SK-N-SH treated with all-trans-retinoic acid at 6 μM for 48 hours (cell line): ENCODE measurements at regions not wholly inside any gene's neighbourhood (a gene's known extent, or its start where the extent isn't known, plus 50 kb on each side); places are given as distances from the start of the nearest gene placed in this dataset.
A peak's percentile ranks its signal among the peaks of the same experiment; 100 is the strongest.
"Not testable (repeated sequence)": the region's sequence is repeated elsewhere in the genome, so short reads cannot be mapped to it uniquely, and the experiment has no call there.

ENCODE experiments used
- ATAC-seq: fragments of 200-7000 bp; cut with Tn5 transposase; 3 replicates; pipeline ENCODE4 v1.9.1; 2020; ENCODE audit warnings: mild to moderate bottlenecking, moderate library complexity
- BACH2 ChIP-seq: fragments of 250-450 bp; sonication (Bioruptor Pico); IDR thresholded peaks from 2 replicates; pipeline ENCODE4 v1.9.0; 2021; ENCODE audit warnings: mild to moderate bottlenecking, borderline replicate concordance
- ISL1 ChIP-seq: fragments of 250-450 bp; sonication (Bioruptor Pico); IDR thresholded peaks from 2 replicates; pipeline ENCODE4 v2.1.2; 2022; ENCODE audit warnings: mild to moderate bottlenecking, moderate library complexity
- ZFP30 ChIP-seq: fragments of 450-650 bp; formaldehyde crosslinking; IDR thresholded peaks from 2 replicates; pipeline ENCODE4 v1.5.0; 2022; ENCODE audit warnings: mild to moderate bottlenecking, moderate library complexity
- ZNF8 ChIP-seq: fragments of 450-650 bp; formaldehyde crosslinking; IDR thresholded peaks from 2 replicates; pipeline ENCODE4 v1.5.0; 2020; ENCODE audit warnings: mild to moderate bottlenecking, moderate library complexity

GRCh38 chr7:63748571-63749302 is 249.9 kb upstream of the ZNF722 start:
- not testable (repeated sequence) for ATAC-seq

- ATAC-seq: not testable (repeated sequence)
Measured at GRCh38 chr7:63752446-63752845, 246.2 kb upstream of the ZNF722 start.

GRCh38 chr7:63753160-63753559 is 245.5 kb upstream of the ZNF722 start:
- not testable (repeated sequence) for ATAC-seq

- ATAC-seq: not testable (repeated sequence)
Measured at GRCh38 chr7:63760202-63760601, 238.4 kb upstream of the ZNF722 start.

- ATAC-seq: not testable (repeated sequence)
Measured at GRCh38 chr7:63765541-63765940, 233.1 kb upstream of the ZNF722 start.

- not testable (repeated sequence) for ATAC-seq
Measured at GRCh38 chr7:63766197-63766596, 232.5 kb upstream of the ZNF722 start.

- ATAC-seq: not testable (repeated sequence)
Measured at GRCh38 chr7:63770162-63770561, 228.5 kb upstream of the ZNF722 start.

- ATAC-seq: not testable (repeated sequence)
Measured at GRCh38 chr7:63771389-63772085, 227.1 kb upstream of the ZNF722 start.

GRCh38 chr7:63789378-63790176 is 209.1 kb upstream of the ZNF722 start:
- TF ChIP-seq BACH2 (CRISPR knock-in tag) (no peak), ZNF8 (CRISPR knock-in tag) (no peak), ISL1 (no peak), ZFP30 (CRISPR knock-in tag) (no peak)
- TF ChIP-seq, all 23 proteins: peak for 0
- ATAC-seq: peak; percentile 67

GRCh38 chr7:63790177-63790763 is 208.4 kb upstream of the ZNF722 start:
- ATAC-seq: not testable (repeated sequence)
